HCT116 (cell line): ENCODE measurements at regions not wholly inside any gene's neighbourhood (a gene's known extent, or its start where the extent isn't known, plus 50 kb on each side); places are given as distances from the start of the nearest gene placed in this dataset.

Experiments used
- ATAC-seq: fragments of 200-7000 bp; cut with Tn5 transposase; 2 replicates; pipeline ENCODE4 v1.9.1; 2020; ENCODE audit warnings: mild to moderate bottlenecking, moderate library complexity
- BruUV-seq: library from RNA; stranded (reverse); fragments of 400-500 nt; replicated peaks from 2 replicates; lab custom pipeline; 2021; lab: Mats Ljungman, UMichigan
- CTCF ChIA-PET: fragments of 300-600 bp; sonication (Branson Sonifier 250); formaldehyde crosslinking; loops from one replicate; lab custom pipeline; 2021; ENCODE audit warnings: antibody characterized with exemption; lab: Charles Lee
- POLR2A ChIA-PET: fragments of 300-600, 350-600 bp; sonication (Branson Sonifier 250); formaldehyde crosslinking; loops from one replicate; lab custom pipeline; 2021; ENCODE audit warnings: antibody characterized with exemption; lab: Charles Lee
- RAD21 ChIA-PET, 2 experiments: fragments of 300-600 bp; sonication (Branson Sonifier 250); formaldehyde crosslinking; loops; one replicate each; lab custom pipeline; 2023; ENCODE audit warnings: low total read pairs in 2 of 2; ENCODE audit not compliant: uncharacterized antibody in 2 of 2, unreplicated experiment in 2 of 2, low non-redundant PET in 1 of 2; lab: Charles Lee
- DNase-seq: peaks from one replicate; pipeline ENCODE4 v3.0.0-alpha.2; 2010; ENCODE audit warnings: low read depth, low spot score
- H2AFZ ChIP-seq: fragments of 200-600 bp; shearing (Covaris generic), sonication (generic); 2 replicates; pipeline ENCODE4 v1.6.1; 2017; ENCODE audit warnings: low read depth, mixed run types, mixed read lengths, antibody characterized with exemption, low read length; ENCODE audit not compliant: poor library complexity, severe bottlenecking
- H3K27ac ChIP-seq: 2 replicates; pipeline ENCODE4 v1.5.1; 2012; ENCODE audit warnings: low read depth, low read length
- H3K27me3 ChIP-seq: fragments of 200-600 bp; sonication (generic); 2 replicates; pipeline ENCODE4 v1.6.1; 2016; ENCODE audit warnings: mixed run types, low read length, mixed read lengths; ENCODE audit not compliant: insufficient read depth
- H3K36me3 ChIP-seq, 2 experiments: fragments of 200-500 bp in 1 of 2; fragments of 200-600 bp in 1 of 2; sonication (Bioruptor generic) in 1 of 2; sonication (generic) in 1 of 2; 2 replicates each; pipeline versions ENCODE4 v1.5.1 to v1.6.1; 2014 to 2016; ENCODE audit warnings: low read length in 2 of 2, inconsistent platforms in 1 of 2, mixed read lengths in 1 of 2, mixed run types in 1 of 2; ENCODE audit not compliant: insufficient read depth in 2 of 2, control insufficient read depth in 1 of 2
- H3K4me1 ChIP-seq, 2 experiments: fragments of 200-600 bp in 1 of 2; sonication (generic) in 1 of 2; 2 replicates each; pipeline versions ENCODE4 v1.5.1 to v1.6.1; 2012 to 2017; ENCODE audit warnings: low read length in 2 of 2, inconsistent platforms in 1 of 2, mild to moderate bottlenecking in 1 of 2, mixed read lengths in 1 of 2, mixed run types in 1 of 2, moderate library complexity in 1 of 2; ENCODE audit not compliant: insufficient read depth in 2 of 2, control insufficient read depth in 1 of 2
- H3K4me2 ChIP-seq: fragments of 200-600 bp; sonication (generic); 2 replicates; pipeline ENCODE4 v1.6.1; 2017; ENCODE audit warnings: mixed run types, low read length, mixed read lengths
- H3K4me3 ChIP-seq, 2 experiments: fragments of 200-600 bp in 1 of 2; sonication (generic) in 1 of 2; replicated peaks in 1 of 2; 2 replicates each; pipeline ENCODE4 v1.5.1; 2011 to 2016; ENCODE audit warnings: low read length in 2 of 2, control low read depth in 1 of 2, low read depth in 1 of 2, mild to moderate bottlenecking in 1 of 2, mixed read lengths in 1 of 2, mixed run types in 1 of 2
- H3K79me2 ChIP-seq: fragments of 200-600 bp; sonication (generic); 2 replicates; pipeline ENCODE4 v1.6.1; 2017; ENCODE audit warnings: mild to moderate bottlenecking, mixed run types, low read length, moderate library complexity, mixed read lengths; ENCODE audit not compliant: insufficient read depth
- H3K9ac ChIP-seq: fragments of 200-600 bp; sonication (generic); 2 replicates; pipeline ENCODE4 v1.6.1; 2016; ENCODE audit warnings: low read length, mixed read lengths
- H3K9me2 ChIP-seq: fragments of 200-600 bp; sonication (generic), shearing (Covaris generic); 2 replicates; pipeline ENCODE4 v1.6.1; 2017; ENCODE audit warnings: mixed run types, mild to moderate bottlenecking, moderate library complexity; ENCODE audit not compliant: insufficient read depth
- H3K9me3 ChIP-seq, 2 experiments: fragments of 200-500 bp in 1 of 2; fragments of 200-600 bp in 1 of 2; sonication (Bioruptor generic) in 1 of 2; sonication (generic) in 1 of 2; 2 replicates each; pipeline ENCODE4 v1.6.1; 2014 to 2017; ENCODE audit warnings: low read length in 2 of 2, mixed read lengths in 2 of 2, inconsistent platforms in 1 of 2, low read depth in 1 of 2, mild to moderate bottlenecking in 1 of 2, mixed run types in 1 of 2, moderate library complexity in 1 of 2; ENCODE audit not compliant: control insufficient read depth in 1 of 2, insufficient read depth in 1 of 2
- H4K20me1 ChIP-seq: fragments of 200-600 bp; sonication (generic), shearing (Covaris generic); 2 replicates; pipeline ENCODE4 v1.6.1; 2017; ENCODE audit warnings: mixed run types, mild to moderate bottlenecking, moderate library complexity; ENCODE audit not compliant: insufficient read depth
- ATF3 ChIP-seq: IDR thresholded peaks from 2 replicates; pipeline ENCODE4 v1.6.1; 2012
- CBX3 ChIP-seq: IDR thresholded peaks from 2 replicates; pipeline ENCODE4 v1.6.1; 2012; ENCODE audit warnings: low read depth
- CEBPB ChIP-seq: IDR thresholded peaks from 2 replicates; pipeline ENCODE4 v1.6.1; 2012; ENCODE audit warnings: low read depth
- CTCF ChIP-seq, 3 experiments: fragments of 200-600 bp in 1 of 3; sonication (generic) in 1 of 3; IDR thresholded peaks in 2 of 3; conservative IDR thresholded peaks in 1 of 3; 2 replicates each; pipeline ENCODE4 v1.5.1; 2012 to 2017; ENCODE audit warnings: low read depth in 2 of 3, low read length in 2 of 3, antibody characterized with exemption in 1 of 3, borderline replicate concordance in 1 of 3, control low read depth in 1 of 3, mild to moderate bottlenecking in 1 of 3, mixed read lengths in 1 of 3, mixed run types in 1 of 3, moderate library complexity in 1 of 3; ENCODE audit not compliant: insufficient read depth in 1 of 3
- EGR1 ChIP-seq: IDR thresholded peaks from 2 replicates; pipeline ENCODE4 v1.6.1; 2012; ENCODE audit warnings: low read depth
- ELF1 ChIP-seq: IDR thresholded peaks from 2 replicates; pipeline ENCODE4 v1.6.1; 2012; ENCODE audit warnings: low read depth, borderline replicate concordance
- EZH2 ChIP-seq: fragments of 200-600 bp; sonication (generic); IDR thresholded peaks from 2 replicates; pipeline ENCODE4 v1.6.1; 2017; ENCODE audit warnings: antibody characterized with exemption, mixed run types
- EZH2phosphoT487 ChIP-seq: fragments of 200-600 bp; IDR thresholded peaks from 2 replicates; pipeline ENCODE4 v1.6.1; 2018; ENCODE audit warnings: antibody characterized with exemption, borderline replicate concordance
- FOSL1 ChIP-seq: IDR thresholded peaks from 2 replicates; pipeline ENCODE4 v1.6.1; 2012; ENCODE audit warnings: low read depth
- JUND ChIP-seq: IDR thresholded peaks from 2 replicates; pipeline ENCODE4 v1.6.1; 2012
- MAX ChIP-seq: IDR thresholded peaks from 2 replicates; pipeline ENCODE4 v1.6.1; 2012
- POLR2AphosphoS5 ChIP-seq: IDR thresholded peaks from 2 replicates; pipeline ENCODE4 v1.6.1; 2011; ENCODE audit warnings: mild to moderate bottlenecking, low read depth, low read length, moderate library complexity
- RAD21 ChIP-seq: IDR thresholded peaks from 2 replicates; pipeline ENCODE4 v1.6.1; 2012; ENCODE audit warnings: low read depth, mild to moderate bottlenecking
- REST ChIP-seq: IDR thresholded peaks from 2 replicates; pipeline ENCODE4 v1.6.1; 2012; ENCODE audit warnings: low read depth
- SIN3A ChIP-seq: IDR thresholded peaks from 2 replicates; pipeline ENCODE4 v1.6.1; 2012; ENCODE audit warnings: low read depth
- SP1 ChIP-seq: IDR thresholded peaks from 2 replicates; pipeline ENCODE4 v1.6.1; 2012; ENCODE audit warnings: low read depth
- TCF7L2 ChIP-seq: IDR thresholded peaks from 2 replicates; pipeline ENCODE4 v1.7.0; 2011; ENCODE audit warnings: borderline replicate concordance, inconsistent platforms; ENCODE audit not compliant: insufficient read depth, insufficient read length; ENCODE audit errors: extremely low read depth
- YY1 ChIP-seq: IDR thresholded peaks from 2 replicates; pipeline ENCODE4 v1.6.1; 2011; ENCODE audit warnings: low read length, low read depth, moderate library complexity, mild to moderate bottlenecking; ENCODE audit not compliant: insufficient replicate concordance; ENCODE audit errors: extremely low read depth
- ZBTB33 ChIP-seq: IDR thresholded peaks from 2 replicates; pipeline ENCODE4 v1.6.1; 2011; ENCODE audit warnings: mild to moderate bottlenecking, low read length, moderate library complexity; ENCODE audit not compliant: insufficient replicate concordance; ENCODE audit errors: extremely low read depth
- ZNF274 ChIP-seq: fragments of 200-500 bp; sonication (Bioruptor generic); IDR thresholded peaks from 2 replicates; pipeline ENCODE4 v1.6.1; 2014; ENCODE audit warnings: mild to moderate bottlenecking, low read depth, low read length, inconsistent platforms
- intact Hi-C: fragments of 100-400 bp; cut with micrococcal nuclease; formaldehyde crosslinking; loops from 2 replicates; pipeline ENCODE4 v1.10.0; 2022

- no peaks in the 10 kb centered on the region for H4K20me1 ChIP-seq
- H3K4me3 ChIP-seq, result no peak overlapping the region
- POLR2A ChIA-PET, result no interaction called here
- RAD21 ChIA-PET, result no interaction called here
- H3K79me2 ChIP-seq, result no peaks in the 10 kb centered on the region
- CTCF ChIA-PET, result no interaction called here
- no peak overlapping the region for H3K4me2 ChIP-seq
- H3K9me3 ChIP-seq, result peaks cover 0 to 27% of the 10 kb centered on the region in 2 experiments; a peak in 2 of 4 replicates
- intact Hi-C loops, result no loop called here
- no peaks in the 10 kb centered on the region for H3K9me2 ChIP-seq
- ATAC-seq (no peak), DNase-seq (no peak)
- no TSS peak for BruUV-seq
- no peaks in the 10 kb centered on the region for H3K4me1 ChIP-seq
- no peaks in the 10 kb centered on the region for H3K36me3 ChIP-seq
- H3K27me3 ChIP-seq, result no peaks in the 10 kb centered on the region
- H3K9ac ChIP-seq, result no peak overlapping the region
- H3K27ac ChIP-seq, result no peak overlapping the region
- H2AFZ ChIP-seq, result no peak overlapping the region
- TF ChIP-seq ELF1 (no peak), JUND (no peak), SIN3A (no peak), EZH2 (no peak), ATF3 (no peak), REST (no peak), RAD21 (no peak), CEBPB (no peak), SP1 (no peak), MAX (no peak), FOSL1 (no peak), EZH2phosphoT487 (no peak), ZNF274 (no peak), POLR2AphosphoS5 (no peak), YY1 (no peak), TCF7L2 (no peak), EGR1 (no peak), ZBTB33 (no peak), CTCF (IDR thresholded peaks at IDR 0.05 in 2 of 3, conservative IDR thresholded peaks at IDR 0.05 in 1 of 3; ENCODE audit: borderline replicate concordance in 1 of 3, insufficient read depth in 1 of 3, low read depth in 2 of 3, low read length in 2 of 3) (no peak), CBX3 (no peak)
Observed at GRCh38 chr2:78420132-78420531, 605.4 kb upstream of the REG3G start.
